SH-SY5Y (cell line): ENCODE measurements at regions not wholly inside any gene's neighbourhood (a gene's known extent, or its start where the extent isn't known, plus 50 kb on each side); places are given as distances from the start of the nearest gene placed in this dataset.

Source experiments
- GATA2 ChIP-seq: IDR thresholded peaks from 2 replicates; pipeline ENCODE4 v1.6.1; 2011; ENCODE audit warnings: mild to moderate bottlenecking, low read depth, low read length
- GATA3 ChIP-seq: IDR thresholded peaks from 2 replicates; pipeline ENCODE4 v1.6.1; 2011; ENCODE audit warnings: low read depth, mild to moderate bottlenecking, low read length, moderate library complexity

GRCh38 chr2:128623776-128624761 lies 305.4 kb upstream of the HS6ST1 start:
- TF ChIP-seq GATA3 (no peak), GATA2 (no peak)

DNA sequence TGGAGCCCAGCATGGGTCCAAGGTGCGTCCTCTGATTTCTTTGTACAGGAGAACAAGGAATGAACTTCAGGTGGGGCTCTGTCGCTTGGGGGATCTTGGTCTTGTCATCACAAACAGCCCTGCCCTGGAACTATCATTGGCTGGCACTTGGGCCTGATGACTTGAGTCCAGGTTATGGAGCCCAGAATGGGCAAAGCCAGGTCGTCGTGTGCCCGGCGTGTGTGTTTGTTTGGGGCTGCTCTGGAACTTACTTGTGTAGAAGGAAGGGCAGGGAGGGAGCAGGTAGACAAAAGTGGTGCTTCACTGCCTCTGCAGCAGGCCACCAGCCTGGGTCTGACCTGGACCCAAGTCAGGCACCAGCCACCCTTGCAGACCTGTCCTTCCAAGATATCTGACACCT lies 306.3 kb upstream of the HS6ST1 start:
- TF ChIP-seq GATA3 (no peak), GATA2 (no peak)

DNA sequence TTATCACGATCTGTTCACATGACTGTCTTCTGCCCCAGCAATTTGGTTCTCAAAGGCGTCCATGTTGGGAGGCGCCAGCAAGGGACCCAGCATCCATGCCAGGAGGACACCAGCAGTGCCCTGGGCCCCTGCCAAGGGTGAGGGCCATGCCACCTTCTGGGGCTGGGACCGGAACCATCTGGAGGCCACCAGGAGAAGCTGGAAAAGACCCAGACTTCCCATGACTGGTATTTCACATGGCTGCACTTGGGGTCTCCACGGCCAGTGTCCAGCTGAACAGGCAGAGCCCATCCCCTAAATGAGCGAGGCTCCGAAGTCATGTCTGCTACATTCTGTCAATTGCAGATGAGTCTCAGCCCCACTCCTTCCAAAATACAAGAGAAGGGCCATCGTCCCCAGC lies 306.8 kb upstream of the HS6ST1 start:
- TF ChIP-seq GATA2 (no peak), GATA3 (no peak)

- no peak for TF ChIP-seq GATA2
- no peak for TF ChIP-seq GATA3
Observed at GRCh38 chr2:128625963-128626759, 307.5 kb upstream of the HS6ST1 start.

GRCh38 chr2:128626760-128627511 lies 308.3 kb upstream of the HS6ST1 start:
- TF ChIP-seq GATA2: no peak
- TF ChIP-seq GATA3: no peak

DNA sequence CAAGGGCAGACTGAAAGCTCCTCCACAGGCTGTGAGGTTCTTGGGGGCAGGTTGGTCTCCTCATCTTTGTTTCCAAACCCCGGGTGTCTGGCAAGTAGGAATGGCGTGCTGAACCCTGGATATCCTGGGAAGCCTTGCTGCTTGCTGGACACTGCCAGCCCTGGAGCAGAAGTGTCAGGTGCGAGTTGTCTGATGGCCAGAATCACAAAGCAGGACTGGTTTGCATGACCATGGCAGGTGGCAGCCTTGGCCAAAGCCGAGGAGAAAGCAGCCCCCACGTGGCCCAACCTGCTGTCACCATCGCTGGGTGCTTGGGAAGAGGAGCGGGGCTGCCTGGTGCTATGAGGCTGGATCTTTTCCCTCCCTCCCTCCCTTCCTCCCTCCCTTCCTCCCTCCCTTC lies 309.5 kb upstream of the HS6ST1 start:
- TF ChIP-seq GATA3 (no peak), GATA2 (no peak)

DNA sequence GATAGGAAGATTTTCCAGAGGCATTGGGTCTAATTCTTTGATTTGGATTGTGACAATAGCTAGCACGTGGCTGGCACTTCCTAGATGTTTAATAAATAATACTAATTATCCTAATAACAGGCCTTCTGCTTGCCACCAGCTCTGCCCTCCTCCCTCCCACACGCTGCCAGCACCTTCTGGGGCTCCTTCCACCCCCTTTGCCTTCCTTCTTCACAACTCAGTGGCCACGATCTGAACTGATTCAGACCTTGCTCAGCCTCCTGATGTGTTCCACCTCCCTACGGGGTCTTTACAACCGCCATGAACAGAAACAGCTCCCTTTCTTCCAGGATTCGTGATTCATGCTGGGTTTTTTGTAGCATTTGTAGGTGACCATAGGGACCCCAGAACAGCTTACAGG lies 310.3 kb upstream of the HS6ST1 start:
- TF ChIP-seq GATA2 (no peak), GATA3 (no peak)

GRCh38 chr2:128630974-128631697 lies 312.5 kb upstream of the HS6ST1 start:
- TF ChIP-seq GATA2 (no peak), GATA3 (no peak)

- TF ChIP-seq GATA3 (no peak), GATA2 (no peak)
Observed at GRCh38 chr2:128631698-128632500, 313.2 kb upstream of the HS6ST1 start.

DNA sequence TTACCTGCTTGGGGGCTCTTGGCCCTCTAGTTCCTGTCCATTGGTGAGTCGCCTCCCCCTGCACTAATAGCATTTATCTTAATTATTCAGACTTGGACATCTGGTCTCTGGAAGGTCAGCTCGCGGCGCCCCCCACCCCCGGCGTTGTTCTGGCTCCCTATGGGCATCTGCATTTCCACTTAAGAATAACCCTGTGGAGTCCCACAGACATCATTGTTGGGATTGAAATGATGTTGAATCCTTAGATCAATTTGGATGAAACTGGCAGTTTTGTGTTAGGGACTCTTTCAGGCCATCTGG lies 313.8 kb upstream of the HS6ST1 start:
- TF ChIP-seq GATA2 (no peak), GATA3 (no peak)

DNA sequence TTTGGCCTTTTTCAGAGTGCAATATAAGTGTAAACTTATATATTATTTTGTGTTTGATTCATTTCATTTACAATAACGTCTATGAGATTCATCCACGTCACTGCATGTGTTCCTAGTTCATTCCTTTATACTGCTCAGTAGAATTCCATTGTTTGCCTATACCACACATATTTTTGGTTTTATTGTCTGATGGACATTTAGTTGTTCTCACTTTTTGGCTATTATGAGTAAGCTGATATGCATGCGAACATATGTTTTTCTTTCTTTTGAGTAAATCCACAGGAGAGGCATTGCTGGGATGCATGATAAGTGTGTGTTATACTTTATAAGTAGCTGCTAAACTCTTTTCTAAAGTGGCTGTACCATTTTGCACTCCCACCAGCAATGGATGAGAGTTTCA lies 314.8 kb upstream of the HS6ST1 start:
- no peak for TF ChIP-seq GATA2
- TF ChIP-seq GATA3: no peak

DNA sequence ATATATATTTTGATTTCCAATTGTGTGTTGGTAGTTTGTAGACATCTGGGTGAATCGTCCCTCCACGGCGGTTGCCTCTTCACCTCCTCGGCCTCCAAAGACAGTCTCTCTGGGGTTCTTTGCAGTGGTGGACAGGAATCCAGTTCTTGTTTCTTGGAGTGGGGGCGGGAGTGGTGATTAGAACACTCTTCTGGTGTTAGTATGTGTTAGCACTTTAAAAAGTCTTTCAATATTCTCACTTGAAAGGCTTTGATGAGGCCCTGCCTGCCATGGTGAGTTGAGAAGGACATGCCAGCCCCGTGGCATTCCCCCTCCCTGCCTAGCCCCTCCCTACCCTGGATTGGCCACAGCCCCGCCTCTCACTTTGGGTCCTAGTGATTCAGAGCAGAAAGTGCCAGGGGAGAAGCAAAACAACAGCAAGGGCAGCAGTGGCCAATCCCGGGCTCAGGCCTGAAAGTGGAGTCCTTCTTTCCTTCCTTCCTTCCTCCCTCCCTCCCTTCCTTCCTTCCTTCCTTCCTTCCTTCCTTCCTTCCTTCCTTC lies 316.8 kb upstream of the HS6ST1 start:
- no peak for TF ChIP-seq GATA2
- no peak for TF ChIP-seq GATA3

DNA sequence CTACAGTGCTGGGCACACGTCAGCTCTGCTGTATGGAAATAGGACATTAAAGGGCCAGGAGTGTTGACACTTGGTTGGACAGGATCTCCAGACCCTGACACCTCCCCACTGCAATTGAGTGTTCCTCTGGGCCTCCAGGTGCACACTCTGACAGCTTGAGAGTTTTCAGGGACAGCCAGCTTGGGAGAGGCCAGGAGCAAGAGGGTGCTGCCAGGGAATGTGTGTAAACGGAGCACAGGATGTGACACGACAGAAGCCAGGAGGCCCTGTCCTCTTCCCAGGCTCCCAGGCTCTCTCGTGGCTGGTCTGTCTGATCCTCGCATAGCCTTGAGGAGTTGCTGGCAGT lies 318.1 kb upstream of the HS6ST1 start:
- TF ChIP-seq GATA3 (no peak), GATA2 (no peak)
